ENCODE measurements at regions not wholly inside any gene's neighbourhood (a gene's known extent, or its start where the extent isn't known, plus 50 kb on each side); places are given as distances from the start of the nearest gene placed in this dataset.

GRCh38 chr14:97033556-97034081 lies 236.4 kb downstream of the VRK1 start:
- no peak for DNase-seq
- Histone ChIP-seq H3K27ac (no peak overlapping the region), H3K36me3 (no peaks in the 10 kb centered on the region), H3K9me3 (replicated peaks) (no peaks in the 10 kb centered on the region), H3K4me3 (no peak overlapping the region), H3K27me3 (no peaks in the 10 kb centered on the region), H3K4me1 (no peaks in the 10 kb centered on the region)

DNA sequence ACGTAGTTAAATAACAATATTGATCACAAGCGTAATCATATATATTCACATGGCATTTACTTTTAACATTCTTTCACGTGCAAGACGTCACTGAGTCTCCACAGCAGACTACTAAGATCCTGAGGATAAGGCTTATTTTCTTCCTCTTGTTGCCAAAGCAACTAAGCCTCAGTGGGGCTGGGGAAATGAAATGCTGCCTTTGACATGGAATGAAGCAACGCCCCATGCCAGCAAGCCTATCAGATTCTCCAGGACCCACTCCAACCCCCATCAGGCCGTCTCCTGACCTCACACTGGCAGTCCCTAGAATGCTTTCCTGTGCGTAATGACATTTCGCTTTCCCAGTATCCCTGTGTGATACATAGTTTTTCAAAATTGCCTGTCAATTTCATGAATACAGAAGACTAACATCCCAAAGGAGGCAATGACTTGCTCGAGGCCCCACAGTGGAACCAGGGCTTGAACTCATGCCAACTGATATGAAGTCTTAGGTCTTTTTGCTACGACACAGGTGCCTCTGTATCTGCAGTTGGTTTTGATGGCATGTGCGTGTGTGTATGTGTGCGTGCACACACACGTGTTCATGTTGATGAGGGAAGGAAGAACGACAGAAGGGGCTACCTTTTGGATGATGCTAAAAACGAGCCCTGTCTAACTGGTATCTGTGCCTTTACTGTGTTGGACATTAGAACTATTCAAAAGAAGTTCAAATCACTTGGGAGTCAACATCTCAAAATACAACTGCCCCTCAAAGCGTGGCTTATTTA lies 239.1 kb downstream of the VRK1 start:
- DNase-seq: no peak
- Histone ChIP-seq H3K4me1 (no peaks in the 10 kb centered on the region), H3K27me3 (no peaks in the 10 kb centered on the region), H3K4me3 (no peak overlapping the region), H3K36me3 (no peaks in the 10 kb centered on the region), H3K27ac (no peak overlapping the region), H3K9me3 (replicated peaks) (peaks cover 4% of the 10 kb centered on the region)

DNA sequence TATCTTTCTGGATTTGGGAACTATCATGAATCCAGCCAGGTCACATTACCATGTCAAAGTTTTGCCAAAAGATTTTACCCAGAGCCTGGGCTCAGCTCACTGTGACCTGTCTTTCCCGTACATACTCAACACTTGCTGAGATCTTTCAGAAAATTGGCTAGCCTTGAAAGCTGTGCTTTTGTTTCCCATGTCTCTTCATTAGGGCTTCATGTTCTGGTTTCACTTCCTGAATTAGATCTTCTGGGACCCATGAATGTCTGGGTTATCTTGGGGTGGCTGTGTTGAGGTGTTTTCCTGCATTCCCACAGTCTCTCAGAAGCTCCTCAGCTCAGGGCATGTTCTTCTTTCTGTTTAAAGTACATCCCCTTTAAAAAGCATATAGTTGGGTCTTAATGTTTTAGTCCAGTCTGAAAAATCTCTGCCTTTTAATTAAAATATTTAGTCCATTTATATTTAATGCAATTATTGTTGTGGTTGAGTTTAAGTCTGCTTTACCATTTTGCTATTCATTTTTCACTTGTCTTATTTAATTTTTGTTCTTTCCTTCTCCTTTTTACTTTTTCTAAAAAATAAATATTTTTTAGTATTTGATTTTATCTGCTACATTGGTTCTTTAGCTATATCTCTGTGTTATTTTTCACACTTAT lies 242.7 kb downstream of the VRK1 start:
- Histone ChIP-seq H3K27me3 (no peaks in the 10 kb centered on the region), H3K4me3 (no peak overlapping the region), H3K36me3 (no peaks in the 10 kb centered on the region), H3K9me3 (replicated peaks) (peaks cover 4% of the 10 kb centered on the region), H3K27ac (no peak overlapping the region), H3K4me1 (no peaks in the 10 kb centered on the region)
- DNase-seq: no peak

DNA sequence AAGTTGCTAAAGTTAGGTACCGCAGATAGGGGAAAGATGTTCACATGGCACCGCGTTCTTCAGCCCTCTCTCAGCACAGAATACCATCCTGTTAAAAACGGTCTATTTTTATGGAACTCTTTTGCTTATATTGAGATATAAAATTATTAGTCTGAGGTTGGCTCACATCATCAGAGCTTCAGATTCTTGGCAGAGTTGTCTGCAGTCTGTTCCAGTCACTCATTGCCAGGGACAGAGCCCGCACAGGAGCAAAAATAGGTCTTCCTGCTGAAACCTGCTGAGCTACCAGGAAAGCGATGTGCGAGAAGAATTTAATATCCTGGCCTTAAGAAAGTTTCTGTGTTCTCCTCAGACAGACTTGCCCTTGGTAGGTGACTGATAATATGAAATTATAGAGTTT lies 249.8 kb downstream of the VRK1 start:
- DNase-seq: no peak
- H3K4me1 ChIP-seq: no peaks in the 10 kb centered on the region
- H3K36me3 ChIP-seq: no peaks in the 10 kb centered on the region
- H3K27me3 ChIP-seq: no peaks in the 10 kb centered on the region
- no peak overlapping the region for H3K27ac ChIP-seq
- no peaks in the 10 kb centered on the region for H3K9me3 ChIP-seq (replicated peaks)
- H3K4me3 ChIP-seq: no peak overlapping the region

DNA sequence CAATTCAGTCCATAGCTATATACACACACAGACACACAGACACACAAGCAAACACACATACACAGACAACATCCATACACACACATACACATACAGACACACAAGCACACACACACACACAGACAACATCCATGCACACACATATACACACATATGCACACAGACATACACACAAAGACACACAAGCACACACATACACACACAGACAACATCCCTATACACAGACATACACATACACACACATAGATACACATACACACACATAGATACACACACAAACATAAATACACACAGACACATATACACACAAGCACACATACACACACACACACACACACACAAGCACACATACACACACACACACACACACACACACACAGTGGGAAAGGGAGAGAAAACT lies 254.8 kb downstream of the VRK1 start:
- DNase-seq: no peak
- no peaks in the 10 kb centered on the region for H3K27me3 ChIP-seq
- H3K27ac ChIP-seq: no peak overlapping the region
- no peaks in the 10 kb centered on the region for H3K4me1 ChIP-seq
- no peak overlapping the region for H3K4me3 ChIP-seq
- H3K9me3 ChIP-seq (replicated peaks): no peaks in the 10 kb centered on the region
- H3K36me3 ChIP-seq: no peaks in the 10 kb centered on the region

- Histone ChIP-seq H3K9me3 (replicated peaks) (no peaks in the 10 kb centered on the region), H3K27ac (no peak overlapping the region), H3K4me3 (no peak overlapping the region), H3K4me1 (no peaks in the 10 kb centered on the region), H3K36me3 (no peaks in the 10 kb centered on the region), H3K27me3 (no peaks in the 10 kb centered on the region)
- DNase-seq: no peak
Measured at GRCh38 chr14:97053941-97054340, 256.8 kb downstream of the VRK1 start.

DNA sequence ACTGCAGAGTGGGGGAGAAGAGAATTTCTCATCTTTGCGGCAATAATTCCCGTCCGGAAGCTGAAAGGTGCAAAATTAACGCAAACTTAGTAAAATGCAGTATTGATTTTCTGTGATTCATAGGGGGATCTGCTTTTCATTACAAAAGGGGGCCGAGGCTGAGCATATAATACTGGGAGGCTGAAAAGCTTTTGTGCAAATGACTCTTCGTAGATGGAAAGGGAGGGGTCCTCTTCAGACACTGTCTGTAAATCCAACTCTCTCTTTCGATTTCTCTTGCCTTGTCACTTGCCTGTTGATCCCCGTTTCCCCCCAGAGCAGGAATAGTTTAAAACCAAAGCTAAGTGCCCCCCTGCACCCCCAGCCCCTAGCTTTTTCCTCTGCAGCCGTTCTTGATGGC lies 258.2 kb downstream of the VRK1 start:
- no peaks in the 10 kb centered on the region for H3K27me3 ChIP-seq
- DNase-seq: no peak
- no peaks in the 10 kb centered on the region for H3K9me3 ChIP-seq (replicated peaks)
- H3K4me3 ChIP-seq: no peak overlapping the region
- no peaks in the 10 kb centered on the region for H3K4me1 ChIP-seq
- no peaks in the 10 kb centered on the region for H3K36me3 ChIP-seq
- H3K27ac ChIP-seq: no peak overlapping the region

- Histone ChIP-seq H3K36me3 (no peaks in the 10 kb centered on the region), H3K4me3 (no peak overlapping the region), H3K9me3 (replicated peaks) (no peaks in the 10 kb centered on the region), H3K27me3 (no peaks in the 10 kb centered on the region), H3K27ac (no peak overlapping the region), H3K4me1 (no peaks in the 10 kb centered on the region)
- DNase-seq: no peak
Measured at GRCh38 chr14:97056086-97056485, 258.9 kb downstream of the VRK1 start.

DNA sequence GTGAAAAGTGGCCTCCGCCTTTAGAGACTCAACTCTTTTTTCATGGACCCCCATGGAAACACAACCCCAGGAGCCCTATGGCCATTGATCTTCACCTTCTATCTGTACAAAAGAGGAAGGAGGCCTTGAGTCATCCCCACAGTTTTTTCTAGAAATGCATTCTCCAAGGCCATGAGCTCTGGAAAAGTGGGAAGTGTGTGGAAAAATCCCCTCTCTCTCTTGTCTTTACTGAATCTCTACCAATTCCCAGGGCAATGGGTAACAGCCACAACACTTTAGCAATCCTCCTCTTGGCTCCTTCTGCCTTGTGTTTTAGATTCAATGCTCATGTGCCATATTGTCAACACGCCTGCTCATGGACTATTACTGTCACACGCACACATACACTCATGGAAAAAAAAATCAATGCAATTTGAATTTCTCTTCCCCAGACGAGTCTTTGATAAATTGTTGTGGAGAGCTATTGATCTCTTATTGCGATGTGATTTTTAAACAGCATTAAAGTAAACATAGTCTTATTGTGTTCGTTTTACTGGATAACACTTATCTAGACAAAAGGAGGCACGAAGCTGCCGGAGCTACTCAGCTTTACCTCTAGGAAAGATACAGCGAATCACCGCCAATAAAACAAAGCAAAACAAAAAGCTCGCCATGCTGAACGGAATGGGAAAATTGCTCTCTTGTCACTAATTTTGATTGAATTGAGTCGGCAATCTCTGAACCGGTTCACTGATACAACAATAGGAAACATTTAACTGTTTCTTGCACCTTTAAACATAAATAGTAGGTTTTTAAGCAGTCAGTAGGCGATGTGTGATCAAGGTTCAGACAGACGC lies 260.3 kb downstream of the VRK1 start:
- H3K36me3 ChIP-seq: no peaks in the 10 kb centered on the region
- H3K27ac ChIP-seq: no peak overlapping the region
- no peaks in the 10 kb centered on the region for H3K27me3 ChIP-seq
- DNase-seq: no peak
- no peak overlapping the region for H3K4me3 ChIP-seq
- H3K9me3 ChIP-seq (replicated peaks): no peaks in the 10 kb centered on the region
- H3K4me1 ChIP-seq: no peaks in the 10 kb centered on the region

- DNase-seq: no peak
- no peaks in the 10 kb centered on the region for H3K4me1 ChIP-seq
- no peaks in the 10 kb centered on the region for H3K36me3 ChIP-seq
- H3K27ac ChIP-seq: no peak overlapping the region
- H3K27me3 ChIP-seq: no peaks in the 10 kb centered on the region
- no peaks in the 10 kb centered on the region for H3K9me3 ChIP-seq (replicated peaks)
- no peak overlapping the region for H3K4me3 ChIP-seq
Measured at GRCh38 chr14:97058074-97058467, 260.9 kb downstream of the VRK1 start.

- H3K36me3 ChIP-seq: no peaks in the 10 kb centered on the region
- H3K27me3 ChIP-seq: no peaks in the 10 kb centered on the region
- no peaks in the 10 kb centered on the region for H3K9me3 ChIP-seq (replicated peaks)
- no peak for DNase-seq
- H3K4me1 ChIP-seq: no peaks in the 10 kb centered on the region
- no peak overlapping the region for H3K27ac ChIP-seq
- H3K4me3 ChIP-seq: no peak overlapping the region
Measured at GRCh38 chr14:97058589-97058988, 261.4 kb downstream of the VRK1 start.

DNA sequence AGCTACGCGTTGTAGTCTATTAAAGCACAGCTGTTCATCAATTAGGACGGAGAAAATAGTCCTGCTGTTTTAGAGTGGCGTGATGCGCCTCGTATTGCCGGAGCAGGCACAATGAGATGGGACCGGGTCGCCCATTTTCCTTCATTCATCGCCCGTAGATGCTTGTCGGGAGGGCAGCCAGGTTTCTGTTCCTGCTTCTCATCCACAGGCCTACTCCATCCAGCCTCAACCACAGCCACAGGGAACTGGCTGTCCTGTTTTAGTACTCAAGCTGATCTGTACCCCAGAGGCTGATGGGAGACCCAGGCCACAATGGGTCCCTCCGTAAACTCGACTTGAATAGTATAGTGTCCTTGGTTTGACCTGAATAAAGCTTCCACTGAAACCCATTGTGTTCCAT lies 264.0 kb downstream of the VRK1 start:
- Histone ChIP-seq H3K4me1 (no peaks in the 10 kb centered on the region), H3K36me3 (no peaks in the 10 kb centered on the region), H3K4me3 (no peak overlapping the region), H3K27me3 (no peaks in the 10 kb centered on the region), H3K27ac (no peak overlapping the region), H3K9me3 (replicated peaks) (no peaks in the 10 kb centered on the region)
- DNase-seq: no peak

DNA sequence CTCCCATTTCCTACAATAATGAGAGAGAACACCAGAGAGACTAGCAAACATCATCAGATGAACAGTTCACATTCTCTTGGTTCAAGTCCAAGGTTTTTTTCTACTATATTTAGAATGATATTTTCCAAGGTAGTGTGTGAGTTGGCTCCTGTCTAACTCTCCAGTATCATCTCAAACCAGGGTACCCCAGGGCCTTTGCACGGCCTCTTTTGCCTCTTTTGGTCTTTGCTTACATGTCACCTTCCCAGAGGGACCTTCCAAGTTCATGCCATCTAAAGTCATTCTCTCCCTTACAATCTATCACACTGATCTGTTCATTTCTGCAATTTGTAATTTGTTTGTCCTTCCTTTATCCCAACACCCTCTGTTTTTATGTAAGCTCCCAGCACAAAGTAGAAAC lies 264.5 kb downstream of the VRK1 start:
- H3K4me1 ChIP-seq: no peaks in the 10 kb centered on the region
- no peak overlapping the region for H3K4me3 ChIP-seq
- no peak for DNase-seq
- no peaks in the 10 kb centered on the region for H3K9me3 ChIP-seq (replicated peaks)
- no peaks in the 10 kb centered on the region for H3K27me3 ChIP-seq
- H3K27ac ChIP-seq: no peak overlapping the region
- H3K36me3 ChIP-seq: no peaks in the 10 kb centered on the region

- Histone ChIP-seq H3K4me3 (no peak overlapping the region), H3K27me3 (no peaks in the 10 kb centered on the region), H3K9me3 (replicated peaks) (no peaks in the 10 kb centered on the region), H3K36me3 (no peaks in the 10 kb centered on the region), H3K27ac (no peak overlapping the region), H3K4me1 (no peaks in the 10 kb centered on the region)
- no peak for DNase-seq
Measured at GRCh38 chr14:97065305-97066067, 268.3 kb downstream of the VRK1 start.
